Activated CD4-positive, alpha-beta memory T cell treated with anti-CD3 and anti-CD28 coated beads for 36 hours (primary cell): ENCODE measurements at regions not wholly inside any gene's neighbourhood (a gene's known extent, or its start where the extent isn't known, plus 50 kb on each side); places are given as distances from the start of the nearest gene placed in this dataset.
"Not testable (repeated sequence)": the region's sequence is repeated elsewhere in the genome, so short reads cannot be mapped to it uniquely, and the experiment has no call there.

Experiments
- CTCF ChIA-PET: fragments of 350-600 bp; sonication (Branson Sonifier 250); formaldehyde crosslinking; loops from one replicate; lab custom pipeline; 2021; ENCODE audit warnings: antibody characterized with exemption, inconsistent platforms; lab: Charles Lee
- POLR2A ChIA-PET: fragments of 350-600 bp; sonication (Branson Sonifier 250); formaldehyde crosslinking; loops from one replicate; lab custom pipeline; 2021; ENCODE audit warnings: antibody characterized with exemption; lab: Charles Lee
- DNase-seq: peaks from one replicate; pipeline ENCODE4 v3.0.0-alpha.2; 2020
- H3K27ac Mint-ChIP-seq: one replicate; pipeline ENCODE4 v1.8.0; 2021; ENCODE audit warnings: mixed read lengths
- H3K27me3 Mint-ChIP-seq: one replicate; pipeline ENCODE4 v1.8.0; 2021; ENCODE audit warnings: mixed read lengths
- H3K36me3 Mint-ChIP-seq: one replicate; pipeline ENCODE4 v1.8.0; 2021; ENCODE audit warnings: mixed read lengths
- H3K4me1 Mint-ChIP-seq: one replicate; pipeline ENCODE4 v1.8.0; 2021; ENCODE audit warnings: low read depth, mixed read lengths
- H3K4me3 Mint-ChIP-seq: one replicate; pipeline ENCODE4 v1.8.0; 2021; ENCODE audit warnings: mild to moderate bottlenecking, mixed read lengths
- H3K9me3 Mint-ChIP-seq: one replicate; pipeline ENCODE4 v1.8.0; 2021; ENCODE audit warnings: mixed read lengths
- intact Hi-C: fragments of 100-400 bp; cut with micrococcal nuclease; formaldehyde crosslinking; loops from one replicate; pipeline ENCODE4 v1.15.1; 2023

- ChIA-PET CTCF (no interaction called here), POLR2A (no interaction called here)
- H3K4me1 Mint-ChIP-seq, result no peaks in the 10 kb centered on the region
- H3K27me3 Mint-ChIP-seq, result no peaks in the 10 kb centered on the region
- H3K4me3 Mint-ChIP-seq, result no peak overlapping the region
- intact Hi-C loops, result no loop called here
- no peak overlapping the region for H3K27ac Mint-ChIP-seq
- no peaks in the 10 kb centered on the region for H3K36me3 Mint-ChIP-seq
- DNase-seq, result no peak
- no peaks in the 10 kb centered on the region for H3K9me3 Mint-ChIP-seq
Measured at GRCh38 chrX:44063606-44064005, 90.4 kb upstream of the NDP start.

- POLR2A ChIA-PET, result no interaction called here
- H3K27me3 Mint-ChIP-seq, result no peaks in the 10 kb centered on the region
- intact Hi-C loops, result no loop called here
- no peak overlapping the region for H3K27ac Mint-ChIP-seq
- no peak for DNase-seq
- H3K4me3 Mint-ChIP-seq, result no peak overlapping the region
- CTCF ChIA-PET, result no interaction called here
- H3K36me3 Mint-ChIP-seq, result no peaks in the 10 kb centered on the region
- H3K9me3 Mint-ChIP-seq, result no peaks in the 10 kb centered on the region
- no peaks in the 10 kb centered on the region for H3K4me1 Mint-ChIP-seq
Measured at GRCh38 chrX:44062840-44063239, 89.7 kb upstream of the NDP start.

GRCh38 chrX:44061968-44062614, 88.9 kb upstream of the NDP start:
- Mint-ChIP-seq H3K27ac (no peak overlapping the region), H3K36me3 (no peaks in the 10 kb centered on the region), H3K27me3 (no peaks in the 10 kb centered on the region), H3K9me3 (no peaks in the 10 kb centered on the region), H3K4me1 (no peaks in the 10 kb centered on the region), H3K4me3 (no peak overlapping the region)
- intact Hi-C loops, result no loop called here
- ChIA-PET POLR2A (no interaction called here), CTCF (no interaction called here)
- no peak for DNase-seq

- H3K27me3 Mint-ChIP-seq, result peaks cover 2% of the 10 kb centered on the region
- DNase-seq, result no peak
- no peak overlapping the region for H3K4me3 Mint-ChIP-seq
- intact Hi-C loops, result no loop called here
- ChIA-PET CTCF (no interaction called here), POLR2A (no interaction called here)
- no peaks in the 10 kb centered on the region for H3K36me3 Mint-ChIP-seq
- H3K4me1 Mint-ChIP-seq, result peaks cover 7% of the 10 kb centered on the region
- no peaks in the 10 kb centered on the region for H3K9me3 Mint-ChIP-seq
- H3K27ac Mint-ChIP-seq, result no peak overlapping the region
Measured at GRCh38 chrX:44060221-44060620, 87.0 kb upstream of the NDP start.

GRCh38 chrX:44058339-44058738, 85.1 kb upstream of the NDP start:
- Mint-ChIP-seq H3K27ac (no peak overlapping the region), H3K9me3 (no peaks in the 10 kb centered on the region), H3K36me3 (no peaks in the 10 kb centered on the region), H3K27me3 (peaks cover 2% of the 10 kb centered on the region), H3K4me1 (peaks cover 13% of the 10 kb centered on the region), H3K4me3 (no peak overlapping the region)
- ChIA-PET POLR2A (no interaction called here), CTCF (no interaction called here)
- intact Hi-C loops, result no loop called here
- no peak for DNase-seq

- no peaks in the 10 kb centered on the region for H3K36me3 Mint-ChIP-seq
- ChIA-PET CTCF (interaction anchor here (0.6 to 1.5 kb wide), 3 partner anchors 30 to 189 kb away, joined by 3 to 4 read pairs (median 3); no protein-coding TSS in a partner anchor), POLR2A (no interaction called here)
- peaks cover 2% of the 10 kb centered on the region for H3K27me3 Mint-ChIP-seq
- no peak overlapping the region for H3K4me3 Mint-ChIP-seq
- no peak for DNase-seq
- H3K4me1 Mint-ChIP-seq, result peaks cover 13% of the 10 kb centered on the region
- no peaks in the 10 kb centered on the region for H3K9me3 Mint-ChIP-seq
- no peak overlapping the region for H3K27ac Mint-ChIP-seq
- intact Hi-C loops, result no loop called here
Measured at GRCh38 chrX:44055638-44056037, 82.4 kb upstream of the NDP start.

GRCh38 chrX:44054863-44055601, 81.8 kb upstream of the NDP start:
- no peak overlapping the region for H3K27ac Mint-ChIP-seq
- H3K4me1 Mint-ChIP-seq, result peaks cover 13% of the 10 kb centered on the region
- DNase-seq, result no peak
- H3K4me3 Mint-ChIP-seq, result no peak overlapping the region
- H3K9me3 Mint-ChIP-seq, result no peaks in the 10 kb centered on the region
- peaks cover 2% of the 10 kb centered on the region for H3K27me3 Mint-ChIP-seq
- POLR2A ChIA-PET, result no interaction called here
- CTCF ChIA-PET, result interaction anchor here (1.4 to 1.5 kb wide), 2 partner anchors 96 to 189 kb away, joined by 3 to 4 read pairs; no protein-coding TSS in a partner anchor
- intact Hi-C loops, result no loop called here
- H3K36me3 Mint-ChIP-seq, result no peaks in the 10 kb centered on the region

- H3K36me3 Mint-ChIP-seq, H3K27me3 Mint-ChIP-seq, H3K4me3 Mint-ChIP-seq, CTCF ChIA-PET, DNase-seq, H3K4me1 Mint-ChIP-seq, intact Hi-C loops, POLR2A ChIA-PET, H3K27ac Mint-ChIP-seq, H3K9me3 Mint-ChIP-seq: not testable (repeated sequence)
Measured at GRCh38 chrX:44045106-44045505, 71.9 kb upstream of the NDP start.

- Mint-ChIP-seq H3K4me3 (no peak overlapping the region), H3K36me3 (no peaks in the 10 kb centered on the region), H3K4me1 (no peaks in the 10 kb centered on the region), H3K9me3 (no peaks in the 10 kb centered on the region), H3K27ac (no peak overlapping the region), H3K27me3 (no peaks in the 10 kb centered on the region)
- CTCF ChIA-PET, result no interaction called here
- no peak for DNase-seq
- POLR2A ChIA-PET, result no interaction called here
- intact Hi-C loops, result no loop called here
Measured at GRCh38 chrX:44043496-44043895, 70.3 kb upstream of the NDP start.

GRCh38 chrX:44042751-44043150, 69.6 kb upstream of the NDP start:
- ChIA-PET POLR2A (no interaction called here), CTCF (no interaction called here)
- no peaks in the 10 kb centered on the region for H3K4me1 Mint-ChIP-seq
- H3K4me3 Mint-ChIP-seq, result no peak overlapping the region
- no peak for DNase-seq
- H3K27ac Mint-ChIP-seq, result no peak overlapping the region
- intact Hi-C loops, result no loop called here
- H3K27me3 Mint-ChIP-seq, result no peaks in the 10 kb centered on the region
- no peaks in the 10 kb centered on the region for H3K36me3 Mint-ChIP-seq
- no peaks in the 10 kb centered on the region for H3K9me3 Mint-ChIP-seq

GRCh38 chrX:44042116-44042515, 68.9 kb upstream of the NDP start:
- H3K36me3 Mint-ChIP-seq, result no peaks in the 10 kb centered on the region

GRCh38 chrX:44040406-44040805, 67.2 kb upstream of the NDP start:
- intact Hi-C loops, result no loop called here
- no peaks in the 10 kb centered on the region for H3K9me3 Mint-ChIP-seq
- ChIA-PET POLR2A (no interaction called here), CTCF (no interaction called here)
- H3K27me3 Mint-ChIP-seq, result no peaks in the 10 kb centered on the region
- no peaks in the 10 kb centered on the region for H3K4me1 Mint-ChIP-seq
- H3K4me3 Mint-ChIP-seq, result no peak overlapping the region
- DNase-seq, result no peak
- H3K36me3 Mint-ChIP-seq, result no peaks in the 10 kb centered on the region
- H3K27ac Mint-ChIP-seq, result no peak overlapping the region

More at GRCh38 chrX:44042116-44042515, 68.9 kb upstream of the NDP start:
- Mint-ChIP-seq H3K4me3 (no peak overlapping the region), H3K27me3 (no peaks in the 10 kb centered on the region), H3K4me1 (no peaks in the 10 kb centered on the region), H3K27ac (no peak overlapping the region), H3K9me3 (no peaks in the 10 kb centered on the region)
- intact Hi-C loops, result no loop called here
- DNase-seq, result no peak
- POLR2A ChIA-PET, result no interaction called here
- CTCF ChIA-PET, result no interaction called here

GRCh38 chrX:44039556-44039955, 66.4 kb upstream of the NDP start:
- ChIA-PET POLR2A (no interaction called here), CTCF (no interaction called here)
- no peak for DNase-seq
- Mint-ChIP-seq H3K9me3 (no peaks in the 10 kb centered on the region), H3K4me1 (no peaks in the 10 kb centered on the region), H3K27me3 (no peaks in the 10 kb centered on the region), H3K27ac (no peak overlapping the region), H3K4me3 (no peak overlapping the region), H3K36me3 (no peaks in the 10 kb centered on the region)
- intact Hi-C loops, result no loop called here
